Fibroblast of mammary gland (primary cell): ENCODE measurements at regions not wholly inside any gene's neighbourhood (a gene's known extent, or its start where the extent isn't known, plus 50 kb on each side); places are given as distances from the start of the nearest gene placed in this dataset.
A peak's percentile ranks its signal among the peaks of the same experiment; 100 is the strongest.

ENCODE experiments used
- DNase-seq: peaks from one replicate; pipeline ENCODE4 v3.0.0-alpha.2; 2010; ENCODE audit warnings: low read depth
- H3K4me3 ChIP-seq: 2 replicates; pipeline ENCODE4 v1.5.1; 2011; ENCODE audit warnings: low read depth, mild to moderate bottlenecking, low read length, moderate library complexity; ENCODE audit not compliant: control insufficient read depth
- TF ChIP-seq, protein P1 (sequence below): conservative IDR thresholded peaks from 2 replicates; pipeline ENCODE4 v1.5.1; 2011; ENCODE audit warnings: low read depth, low read length, inconsistent platforms; ENCODE audit not compliant: control insufficient read depth, insufficient read depth

DNA sequence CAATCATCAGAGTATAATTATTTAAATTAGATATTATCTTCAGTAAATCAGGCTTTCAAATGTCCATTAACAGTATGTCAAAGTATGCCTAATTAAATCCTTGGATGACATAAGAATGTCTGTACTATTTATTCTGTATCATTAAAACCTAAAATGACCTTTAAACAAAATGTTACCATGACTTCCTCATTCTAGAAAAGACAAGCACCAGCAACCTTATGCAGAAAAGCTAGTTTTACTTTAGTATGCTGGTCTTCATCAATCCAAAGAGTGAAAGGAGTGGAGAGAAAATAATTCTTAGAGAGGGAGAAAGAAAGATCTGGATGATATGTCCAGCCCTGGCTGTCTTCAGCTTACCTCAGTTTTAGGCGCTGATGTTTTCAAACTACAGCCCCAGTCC lies 140.1 kb upstream of the UBE2E2 start:
- TF ChIP-seq, protein P1, sequence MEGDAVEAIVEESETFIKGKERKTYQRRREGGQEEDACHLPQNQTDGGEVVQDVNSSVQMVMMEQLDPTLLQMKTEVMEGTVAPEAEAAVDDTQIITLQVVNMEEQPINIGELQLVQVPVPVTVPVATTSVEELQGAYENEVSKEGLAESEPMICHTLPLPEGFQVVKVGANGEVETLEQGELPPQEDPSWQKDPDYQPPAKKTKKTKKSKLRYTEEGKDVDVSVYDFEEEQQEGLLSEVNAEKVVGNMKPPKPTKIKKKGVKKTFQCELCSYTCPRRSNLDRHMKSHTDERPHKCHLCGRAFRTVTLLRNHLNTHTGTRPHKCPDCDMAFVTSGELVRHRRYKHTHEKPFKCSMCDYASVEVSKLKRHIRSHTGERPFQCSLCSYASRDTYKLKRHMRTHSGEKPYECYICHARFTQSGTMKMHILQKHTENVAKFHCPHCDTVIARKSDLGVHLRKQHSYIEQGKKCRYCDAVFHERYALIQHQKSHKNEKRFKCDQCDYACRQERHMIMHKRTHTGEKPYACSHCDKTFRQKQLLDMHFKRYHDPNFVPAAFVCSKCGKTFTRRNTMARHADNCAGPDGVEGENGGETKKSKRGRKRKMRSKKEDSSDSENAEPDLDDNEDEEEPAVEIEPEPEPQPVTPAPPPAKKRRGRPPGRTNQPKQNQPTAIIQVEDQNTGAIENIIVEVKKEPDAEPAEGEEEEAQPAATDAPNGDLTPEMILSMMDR = no peak
- DNase-seq = no peak

GRCh38 chr3:23067116-23067515 lies 136.0 kb upstream of the UBE2E2 start:
- DNase-seq = peak; percentile 4
- TF ChIP-seq, protein P1 = no peak
- H3K4me3 ChIP-seq = no peak overlapping the region

More for the DNA sequence above, 140.1 kb upstream of the UBE2E2 start:
- H3K4me3 ChIP-seq = no peak overlapping the region

GRCh38 chr3:23068016-23068728 lies 135.0 kb upstream of the UBE2E2 start:
- TF ChIP-seq, protein P1 = no peak
- H3K4me3 ChIP-seq = no peak overlapping the region
- DNase-seq = no peak

DNA sequence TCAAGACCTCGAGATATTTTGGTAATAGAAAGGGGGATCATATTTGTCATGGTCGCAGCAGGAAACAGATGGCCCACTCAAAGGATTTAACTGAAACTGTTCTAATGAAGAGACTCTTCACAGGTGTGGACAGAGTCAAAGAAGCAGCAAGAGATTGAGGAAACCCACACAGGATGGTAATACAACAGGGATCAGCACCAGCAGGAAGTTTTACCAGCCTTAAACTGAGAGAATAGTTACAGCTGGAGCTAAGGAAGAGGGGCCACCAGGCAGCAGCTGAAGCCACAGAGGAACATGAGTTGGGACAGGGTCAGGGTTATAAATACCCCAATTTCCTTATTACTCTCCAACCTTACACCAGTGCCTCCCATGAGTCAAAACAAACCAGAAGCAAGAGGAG lies 131.8 kb upstream of the UBE2E2 start:
- DNase-seq = no peak
- no peak overlapping the region for H3K4me3 ChIP-seq
- TF ChIP-seq, protein P1 = no peak

- H3K4me3 ChIP-seq = no peak overlapping the region
- TF ChIP-seq, protein P1 = no peak
- DNase-seq = no peak
These were observed 131.4 kb upstream of the UBE2E2 start for GRCh38 chr3:23071758-23072157.

- no peak overlapping the region for H3K4me3 ChIP-seq
- no peak for DNase-seq
- TF ChIP-seq, protein P1 = no peak
These were observed 130.4 kb upstream of the UBE2E2 start for GRCh38 chr3:23072693-23073092.
